ENCODE measurements at regions not wholly inside any gene's neighbourhood (a gene's known extent, or its start where the extent isn't known, plus 50 kb on each side); places are given as distances from the start of the nearest gene placed in this dataset.

GRCh38 chr3:110738531-110738930, 333.1 kb upstream of the NECTIN3 start:
- no peaks in the 10 kb centered on the region for H3K27me3 ChIP-seq (ENCODE audit: insufficient read depth, low read depth, severe bottlenecking)
- H3K4me3 ChIP-seq (ENCODE audit: low read depth, low read length), result no peak overlapping the region
- H3K27ac ChIP-seq, result no peak overlapping the region
- TF ChIP-seq, protein P1, sequence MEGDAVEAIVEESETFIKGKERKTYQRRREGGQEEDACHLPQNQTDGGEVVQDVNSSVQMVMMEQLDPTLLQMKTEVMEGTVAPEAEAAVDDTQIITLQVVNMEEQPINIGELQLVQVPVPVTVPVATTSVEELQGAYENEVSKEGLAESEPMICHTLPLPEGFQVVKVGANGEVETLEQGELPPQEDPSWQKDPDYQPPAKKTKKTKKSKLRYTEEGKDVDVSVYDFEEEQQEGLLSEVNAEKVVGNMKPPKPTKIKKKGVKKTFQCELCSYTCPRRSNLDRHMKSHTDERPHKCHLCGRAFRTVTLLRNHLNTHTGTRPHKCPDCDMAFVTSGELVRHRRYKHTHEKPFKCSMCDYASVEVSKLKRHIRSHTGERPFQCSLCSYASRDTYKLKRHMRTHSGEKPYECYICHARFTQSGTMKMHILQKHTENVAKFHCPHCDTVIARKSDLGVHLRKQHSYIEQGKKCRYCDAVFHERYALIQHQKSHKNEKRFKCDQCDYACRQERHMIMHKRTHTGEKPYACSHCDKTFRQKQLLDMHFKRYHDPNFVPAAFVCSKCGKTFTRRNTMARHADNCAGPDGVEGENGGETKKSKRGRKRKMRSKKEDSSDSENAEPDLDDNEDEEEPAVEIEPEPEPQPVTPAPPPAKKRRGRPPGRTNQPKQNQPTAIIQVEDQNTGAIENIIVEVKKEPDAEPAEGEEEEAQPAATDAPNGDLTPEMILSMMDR (IDR thresholded peaks at IDR 0.05; ENCODE audit: low read depth, low read length), result no peak
- no peaks in the 10 kb centered on the region for H3K36me3 ChIP-seq
- H3K9me3 ChIP-seq (ENCODE audit: severe bottlenecking), result no peaks in the 10 kb centered on the region
- DNase-seq, result no peak

DNA sequence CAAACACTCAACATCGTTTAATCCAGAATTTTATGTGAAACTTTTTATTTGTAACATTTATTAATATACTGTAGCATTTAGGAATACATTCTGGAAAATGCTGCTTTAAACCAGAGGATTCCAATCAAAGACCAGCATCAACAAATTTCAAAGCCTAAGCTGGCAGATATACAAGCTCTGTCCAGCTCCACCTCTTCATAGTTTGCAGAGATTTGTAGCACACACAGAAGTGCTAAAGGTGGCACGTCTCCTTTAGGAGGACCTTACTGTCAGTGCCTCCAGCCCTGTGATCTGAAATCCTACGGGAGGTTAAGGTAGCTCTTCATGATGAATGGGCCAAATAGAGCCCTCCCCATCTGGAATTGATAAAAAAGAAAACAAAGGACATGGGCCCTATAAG, 329.7 kb upstream of the NECTIN3 start:
- TF ChIP-seq, protein P1 (IDR thresholded peaks at IDR 0.05; ENCODE audit: low read depth, low read length), result no peak
- H3K27me3 ChIP-seq (ENCODE audit: insufficient read depth, low read depth, severe bottlenecking), result no peaks in the 10 kb centered on the region
- no peak for DNase-seq

DNA sequence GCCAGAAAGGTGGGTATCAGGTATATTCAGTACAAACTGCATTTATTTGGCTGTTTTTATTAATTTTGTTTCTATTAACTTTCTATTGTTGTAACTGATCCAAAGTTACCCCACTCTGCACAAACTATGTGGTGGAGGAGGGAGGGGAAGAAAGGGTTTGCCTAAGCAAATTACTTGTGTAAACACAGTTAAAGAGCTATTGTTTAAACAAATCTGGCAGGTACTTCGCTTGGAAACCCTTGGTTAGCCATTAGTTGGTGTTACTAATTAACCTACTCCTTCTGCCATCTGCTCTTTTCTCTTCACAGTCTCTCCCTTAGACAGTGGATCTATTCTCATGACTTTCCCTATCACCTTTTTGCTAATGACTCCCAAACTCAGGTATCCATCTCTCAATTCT, 328.4 kb upstream of the NECTIN3 start:
- no peak overlapping the region for H3K27ac ChIP-seq
- H3K9me3 ChIP-seq (ENCODE audit: severe bottlenecking), result no peaks in the 10 kb centered on the region
- TF ChIP-seq, protein P1 (IDR thresholded peaks at IDR 0.05; ENCODE audit: low read depth, low read length), result no peak
- no peaks in the 10 kb centered on the region for H3K27me3 ChIP-seq (ENCODE audit: insufficient read depth, low read depth, severe bottlenecking)
- no peak overlapping the region for H3K4me3 ChIP-seq (ENCODE audit: low read depth, low read length)
- no peak for DNase-seq
- H3K36me3 ChIP-seq, result no peaks in the 10 kb centered on the region

More for the DNA sequence above, 329.7 kb upstream of the NECTIN3 start:
- Histone ChIP-seq H3K27ac (no peak overlapping the region), H3K36me3 (no peaks in the 10 kb centered on the region), H3K9me3 (ENCODE audit: severe bottlenecking) (no peaks in the 10 kb centered on the region), H3K4me3 (ENCODE audit: low read depth, low read length) (no peak overlapping the region)

DNA sequence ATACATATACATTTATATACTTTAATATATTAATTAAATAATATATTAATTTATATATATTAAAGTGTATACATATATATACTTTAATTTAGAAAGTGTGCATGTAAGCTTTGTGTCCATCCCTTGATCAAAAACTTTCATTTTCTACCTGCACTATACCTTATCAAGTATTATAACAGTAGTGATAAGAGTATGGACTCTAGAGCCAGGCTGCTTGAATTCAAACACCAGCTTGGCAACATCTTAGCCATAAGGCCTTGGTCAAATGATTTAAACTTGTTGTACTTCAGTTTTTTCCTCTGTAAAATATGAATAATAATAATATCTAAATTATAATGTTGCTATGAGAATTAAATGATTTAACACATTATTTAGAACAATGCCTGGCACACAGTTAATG, 327.6 kb upstream of the NECTIN3 start:
- Histone ChIP-seq H3K9me3 (ENCODE audit: severe bottlenecking) (no peaks in the 10 kb centered on the region), H3K27ac (no peak overlapping the region), H3K4me3 (ENCODE audit: low read depth, low read length) (no peak overlapping the region), H3K36me3 (no peaks in the 10 kb centered on the region), H3K27me3 (ENCODE audit: insufficient read depth, low read depth, severe bottlenecking) (no peaks in the 10 kb centered on the region)
- no peak for DNase-seq
- TF ChIP-seq, protein P1 (IDR thresholded peaks at IDR 0.05; ENCODE audit: low read depth, low read length), result no peak

DNA sequence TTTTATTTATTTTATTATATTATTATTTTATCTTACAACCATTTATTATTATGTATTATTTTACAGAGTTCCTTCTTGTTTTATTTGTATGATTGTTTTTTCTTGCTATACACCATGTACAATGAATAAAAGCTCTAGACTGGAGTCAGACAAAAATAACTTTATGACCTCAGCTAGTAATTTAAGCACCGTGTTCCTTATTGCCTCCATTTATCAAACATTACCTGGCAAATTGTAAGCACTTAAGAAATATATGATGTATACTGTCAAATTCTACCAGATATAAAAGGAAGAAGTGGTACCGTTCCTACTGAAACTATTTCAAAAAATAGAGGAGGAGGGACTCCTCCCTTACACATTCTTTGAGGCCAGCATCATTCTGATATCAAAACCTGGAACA, 326.9 kb upstream of the NECTIN3 start:
- no peaks in the 10 kb centered on the region for H3K36me3 ChIP-seq
- H3K9me3 ChIP-seq (ENCODE audit: severe bottlenecking), result no peaks in the 10 kb centered on the region
- no peaks in the 10 kb centered on the region for H3K27me3 ChIP-seq (ENCODE audit: insufficient read depth, low read depth, severe bottlenecking)
- H3K4me3 ChIP-seq (ENCODE audit: low read depth, low read length), result no peak overlapping the region
- H3K27ac ChIP-seq, result no peak overlapping the region
- TF ChIP-seq, protein P1 (IDR thresholded peaks at IDR 0.05; ENCODE audit: low read depth, low read length), result no peak
- DNase-seq, result no peak

- Histone ChIP-seq H3K9me3 (ENCODE audit: severe bottlenecking) (no peaks in the 10 kb centered on the region), H3K27me3 (ENCODE audit: insufficient read depth, low read depth, severe bottlenecking) (no peaks in the 10 kb centered on the region), H3K4me3 (ENCODE audit: low read depth, low read length) (no peak overlapping the region), H3K36me3 (no peaks in the 10 kb centered on the region), H3K27ac (no peak overlapping the region)
- no peak for DNase-seq
- TF ChIP-seq, protein P1 (IDR thresholded peaks at IDR 0.05; ENCODE audit: low read depth, low read length), result no peak
These were observed 322.6 kb upstream of the NECTIN3 start for GRCh38 chr3:110749006-110749405.

Data from WERI-Rb-1 (cell line).